Keratinocyte (primary cell): ENCODE measurements at regions not wholly inside any gene's neighbourhood (a gene's known extent, or its start where the extent isn't known, plus 50 kb on each side); places are given as distances from the start of the nearest gene placed in this dataset.

Source experiments
- DNase-seq: peaks from one replicate; pipeline ENCODE4 v3.0.0-alpha.2; 2011; ENCODE audit warnings: low read depth, missing footprints, low spot score
- FAIRE-seq: peaks from 2 replicates; lab custom pipeline; 2011; peaks lifted over from hg19 to GRCh38; lab: Jason Lieb, UNC
- H2AFZ ChIP-seq: 2 replicates; pipeline ENCODE4 v1.6.0; 2012; ENCODE audit warnings: low read length, control low read depth, inconsistent platforms; ENCODE audit not compliant: control insufficient read depth
- H3K27ac ChIP-seq: 2 replicates; pipeline ENCODE4 v1.5.1; 2011; ENCODE audit warnings: low read length; ENCODE audit not compliant: control insufficient read depth, insufficient read depth
- H3K27me3 ChIP-seq: 3 replicates; pipeline ENCODE4 v1.6.0; 2011; ENCODE audit warnings: low read length; ENCODE audit not compliant: control insufficient read depth, insufficient read depth; ENCODE audit errors: extremely low read depth
- H3K36me3 ChIP-seq, 2 experiments: 2 replicates in 1 of 2; 3 replicates in 1 of 2; pipeline ENCODE4 v1.5.1; 2011; ENCODE audit warnings: low read length in 2 of 2, mild to moderate bottlenecking in 1 of 2; ENCODE audit not compliant: control insufficient read depth in 2 of 2, insufficient read depth in 2 of 2; ENCODE audit errors: extremely low read depth in 1 of 2
- H3K4me1 ChIP-seq: 3 replicates; pipeline ENCODE4 v1.5.1; 2011; ENCODE audit warnings: low read length; ENCODE audit not compliant: control insufficient read depth, insufficient read depth; ENCODE audit errors: extremely low read depth
- H3K4me2 ChIP-seq: 3 replicates; pipeline ENCODE4 v1.6.0; 2011; ENCODE audit warnings: low read depth, low read length; ENCODE audit not compliant: control insufficient read depth, insufficient read depth; ENCODE audit errors: extremely low read depth
- H3K4me3 ChIP-seq, 3 experiments: fragments of 200-600 bp in 1 of 3; sonication (generic) in 1 of 3; 2 replicates in 2 of 3; 3 replicates in 1 of 3; pipeline ENCODE4 v1.5.1; 2011 to 2016; ENCODE audit warnings: low read length in 3 of 3, mild to moderate bottlenecking in 3 of 3, control low read depth in 2 of 3, inconsistent platforms in 1 of 3, low read depth in 1 of 3, mixed read lengths in 1 of 3, mixed run types in 1 of 3, moderate library complexity in 1 of 3; ENCODE audit not compliant: control insufficient read depth in 2 of 3, insufficient read depth in 2 of 3; ENCODE audit errors: extremely low read depth in 1 of 3
- H3K79me2 ChIP-seq: 2 replicates; pipeline ENCODE4 v1.6.0; 2012; ENCODE audit warnings: low read length; ENCODE audit not compliant: control insufficient read depth, insufficient read depth
- H3K9ac ChIP-seq: 3 replicates; pipeline ENCODE4 v1.6.0; 2011; ENCODE audit warnings: low read length; ENCODE audit not compliant: control insufficient read depth, insufficient read depth; ENCODE audit errors: extremely low read depth
- H3K9me1 ChIP-seq: 3 replicates; pipeline ENCODE4 v1.6.0; 2011; ENCODE audit warnings: low read length; ENCODE audit not compliant: control insufficient read depth, insufficient read depth; ENCODE audit errors: extremely low read depth
- H3K9me3 ChIP-seq: 2 replicates; pipeline ENCODE4 v1.5.1; 2012; ENCODE audit warnings: low read depth, low read length; ENCODE audit not compliant: control insufficient read depth
- H4K20me1 ChIP-seq: 3 replicates; pipeline ENCODE4 v1.6.0; 2011; ENCODE audit warnings: low read length; ENCODE audit not compliant: control insufficient read depth, insufficient read depth; ENCODE audit errors: extremely low read depth
- CTCF ChIP-seq, 3 experiments: IDR thresholded peaks in 1 of 3; conservative IDR thresholded peaks in 1 of 3; optimal IDR thresholded peaks in 1 of 3; 2 replicates in 2 of 3; 3 replicates in 1 of 3; pipeline versions ENCODE3 to v1.5.1; 2011; ENCODE audit warnings: low read length in 3 of 3, mild to moderate bottlenecking in 3 of 3, moderate library complexity in 2 of 3, control low read depth in 1 of 3, inconsistent platforms in 1 of 3; ENCODE audit not compliant: insufficient read depth in 2 of 3; ENCODE audit errors: extremely low read depth in 1 of 3
- EZH2 ChIP-seq: IDR thresholded peaks from one replicate; pipeline ENCODE4 v1.6.1; 2012; ENCODE audit warnings: inconsistent platforms, mild to moderate bottlenecking, low read length, moderate library complexity
- dilution Hi-C: fragments of 300-500 bp; cut with MboI; formaldehyde crosslinking; loops from one replicate; pipeline ENCODE4 v1.7.0; 2020; ENCODE audit warnings: low sequenced_read_pairs; ENCODE audit not compliant: extremely low pct_ligation_motif_present

DNA sequence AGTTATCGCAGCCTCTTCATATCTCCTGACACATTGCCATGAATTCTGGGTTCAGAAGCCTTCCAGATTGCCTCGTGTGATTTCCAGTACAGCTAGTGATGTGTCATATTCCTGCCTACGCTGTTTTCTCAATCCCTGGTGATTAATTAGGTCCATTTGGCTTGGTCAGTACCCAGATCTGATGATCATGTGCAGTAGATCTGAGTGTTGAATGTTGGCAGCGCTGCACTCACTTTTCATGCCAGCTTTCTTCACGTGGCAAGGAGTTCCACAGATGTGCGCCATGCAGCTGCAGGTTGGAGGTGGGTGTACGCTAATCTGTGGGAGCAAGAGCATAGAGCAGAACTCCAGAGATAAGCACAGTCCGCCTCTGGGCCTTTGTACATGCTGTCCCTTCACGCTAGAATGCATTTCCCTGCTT is 86.9 kb upstream of the COL6A5 start:
- H3K4me2 ChIP-seq = no peak overlapping the region
- TF ChIP-seq EZH2 = no peak
- TF ChIP-seq CTCF (optimal IDR thresholded peaks at IDR 0.05 in 1 of 3, IDR thresholded peaks at IDR 0.05 in 1 of 3, conservative IDR thresholded peaks at IDR 0.05 in 1 of 3; ENCODE audit: extremely low read depth in 1 of 3, insufficient read depth in 2 of 3, low read length in 3 of 3) = no peak
- H3K79me2 ChIP-seq = no peaks in the 10 kb centered on the region
- H3K9me3 ChIP-seq = no peaks in the 10 kb centered on the region
- no peaks in the 10 kb centered on the region for H3K9me1 ChIP-seq
- H3K27me3 ChIP-seq = no peaks in the 10 kb centered on the region
- no peak for DNase-seq
- dilution Hi-C loops = no loop called here
- no peaks in the 10 kb centered on the region for H4K20me1 ChIP-seq
- no peak for FAIRE-seq
- H2AFZ ChIP-seq = no peak overlapping the region
- H3K9ac ChIP-seq = no peak overlapping the region
- no peaks in the 10 kb centered on the region for H3K4me1 ChIP-seq
- H3K27ac ChIP-seq = no peak overlapping the region
- no peak overlapping the region for H3K4me3 ChIP-seq
- H3K36me3 ChIP-seq = no peaks in the 10 kb centered on the region

- no peaks in the 10 kb centered on the region for H3K9me1 ChIP-seq
- H3K79me2 ChIP-seq = no peaks in the 10 kb centered on the region
- H3K4me1 ChIP-seq = no peaks in the 10 kb centered on the region
- no peaks in the 10 kb centered on the region for H3K9me3 ChIP-seq
- dilution Hi-C loops = no loop called here
- DNase-seq = no peak
- no peaks in the 10 kb centered on the region for H3K27me3 ChIP-seq
- H3K36me3 ChIP-seq = no peaks in the 10 kb centered on the region
- no peak overlapping the region for H2AFZ ChIP-seq
- no peak overlapping the region for H3K9ac ChIP-seq
- no peaks in the 10 kb centered on the region for H4K20me1 ChIP-seq
- TF ChIP-seq CTCF (optimal IDR thresholded peaks at IDR 0.05 in 1 of 3, IDR thresholded peaks at IDR 0.05 in 1 of 3, conservative IDR thresholded peaks at IDR 0.05 in 1 of 3; ENCODE audit: extremely low read depth in 1 of 3, insufficient read depth in 2 of 3, low read length in 3 of 3) (no peak), EZH2 (no peak)
- FAIRE-seq = no peak
- H3K27ac ChIP-seq = no peak overlapping the region
- H3K4me2 ChIP-seq = no peak overlapping the region
- no peak overlapping the region for H3K4me3 ChIP-seq
Observed at GRCh38 chr3:130259166-130259874, 86.2 kb upstream of the COL6A5 start.
